HG03060 (cell line): ENCODE measurements at regions not wholly inside any gene's neighbourhood (a gene's known extent, or its start where the extent isn't known, plus 50 kb on each side); places are given as distances from the start of the nearest gene placed in this dataset.

Experiments
- ATAC-seq: cut with Tn5 transposase; IDR thresholded peaks from one replicate; pipeline ENCODE4 v1.9.1; 2021; ENCODE audit warnings: low read depth, moderate number of reproducible peaks; ENCODE audit not compliant: unreplicated experiment

GRCh38 chr22:49203091-49203858 is 624.4 kb downstream of the BRD1 start:
- ATAC-seq, result no peak

- no peak for ATAC-seq
Observed at GRCh38 chr22:49202226-49202625, 625.4 kb downstream of the BRD1 start.

GRCh38 chr22:49201046-49201970 is 626.4 kb downstream of the BRD1 start:
- no peak for ATAC-seq

GRCh38 chr22:49199224-49199623 is 628.4 kb downstream of the BRD1 start:
- ATAC-seq, result no peak

GRCh38 chr22:49198705-49199084 is 629.0 kb downstream of the BRD1 start:
- ATAC-seq, result no peak

- ATAC-seq, result no peak
Observed at GRCh38 chr22:49197986-49198704, 629.5 kb downstream of the BRD1 start.

- ATAC-seq, result no peak
Observed at GRCh38 chr22:49197505-49197904, 630.2 kb downstream of the BRD1 start.

GRCh38 chr22:49196046-49196511 is 631.6 kb downstream of the BRD1 start:
- ATAC-seq, result no peak

GRCh38 chr22:49195636-49196035 is 632.0 kb downstream of the BRD1 start:
- ATAC-seq, result no peak

GRCh38 chr22:49193901-49194465 is 633.7 kb downstream of the BRD1 start:
- no peak for ATAC-seq

- ATAC-seq, result no peak
Observed at GRCh38 chr22:49193348-49193747, 634.3 kb downstream of the BRD1 start.

- no peak for ATAC-seq
Observed at GRCh38 chr22:49192857-49193250, 634.8 kb downstream of the BRD1 start.

- ATAC-seq, result no peak
Observed at GRCh38 chr22:49192180-49192856, 635.4 kb downstream of the BRD1 start.

- ATAC-seq, result no peak
Observed at GRCh38 chr22:49191506-49191980, 636.1 kb downstream of the BRD1 start.

GRCh38 chr22:49190816-49191505 is 636.7 kb downstream of the BRD1 start:
- ATAC-seq, result no peak

GRCh38 chr22:49189871-49190270 is 637.8 kb downstream of the BRD1 start:
- no peak for ATAC-seq

- ATAC-seq, result no peak
Observed at GRCh38 chr22:49188591-49188990, 639.1 kb downstream of the BRD1 start.

- ATAC-seq, result no peak
Observed at GRCh38 chr22:49188091-49188490, 639.6 kb downstream of the BRD1 start.

- no peak for ATAC-seq
Observed at GRCh38 chr22:49186762-49187161, 640.9 kb downstream of the BRD1 start.
